HG02610 (cell line): ENCODE measurements at regions not wholly inside any gene's neighbourhood (a gene's known extent, or its start where the extent isn't known, plus 50 kb on each side); places are given as distances from the start of the nearest gene placed in this dataset.
"Not testable (repeated sequence)": the region's sequence is repeated elsewhere in the genome, so short reads cannot be mapped to it uniquely, and the experiment has no call there.

ENCODE experiments used
- ATAC-seq: cut with Tn5 transposase; IDR thresholded peaks from one replicate; pipeline ENCODE4 v1.9.1; 2021; ENCODE audit warnings: mild to moderate bottlenecking, moderate library complexity; ENCODE audit not compliant: unreplicated experiment

DNA sequence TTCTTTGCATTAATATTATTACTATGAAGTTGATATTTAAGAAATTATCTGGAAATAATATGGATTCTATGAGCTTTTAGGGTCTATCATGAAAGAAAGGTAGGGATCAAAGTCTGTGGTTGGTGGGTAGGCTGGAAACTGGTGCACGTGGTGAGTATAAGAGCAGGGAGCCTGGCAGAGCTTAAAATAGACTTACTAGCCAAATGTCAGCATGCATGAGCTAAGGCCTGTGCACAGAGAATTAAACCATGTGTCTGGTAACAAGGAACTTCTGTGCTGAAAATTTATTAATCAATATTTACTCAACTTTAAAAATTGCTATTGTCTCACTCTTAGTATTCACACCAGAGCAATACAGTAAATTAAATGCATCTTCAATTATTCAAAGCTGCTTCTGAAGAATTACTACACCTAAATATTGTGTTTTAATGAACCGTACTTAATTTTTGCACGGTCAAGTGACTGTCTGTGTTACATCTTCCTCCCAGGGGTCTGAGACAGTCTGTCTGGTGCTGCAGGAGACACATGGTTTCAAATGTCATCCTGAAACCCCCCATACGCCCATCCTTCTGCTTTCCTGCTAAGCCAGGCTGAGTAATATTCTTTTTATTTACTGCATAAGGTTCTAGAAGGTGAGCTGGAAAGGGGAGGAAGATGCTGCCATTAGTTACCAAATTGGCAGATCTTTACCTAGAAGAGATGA, 161.0 kb upstream of the NLRP1 start:
- ATAC-seq = no peak

DNA sequence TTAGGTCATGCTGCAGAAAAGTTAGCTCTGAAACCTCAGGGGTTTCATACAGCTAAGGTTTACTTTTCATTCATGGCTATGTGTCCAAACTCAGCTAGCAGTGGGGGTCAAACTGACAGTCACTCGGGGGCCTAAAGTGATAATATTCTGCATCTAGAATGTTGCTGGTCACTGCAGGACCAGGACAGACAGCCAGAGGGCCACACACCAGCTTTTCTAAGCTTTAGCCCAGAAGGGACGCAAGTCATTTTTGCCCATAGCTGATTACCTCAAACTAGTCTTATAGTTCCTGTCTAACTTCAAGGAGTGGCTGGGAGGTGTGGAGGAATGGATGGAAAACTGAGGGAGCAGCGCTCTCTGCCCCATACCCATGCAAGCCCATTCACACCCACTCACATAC, 163.0 kb upstream of the NLRP1 start:
- ATAC-seq = no peak

- ATAC-seq = no peak
These were observed 163.7 kb upstream of the NLRP1 start for GRCh38 chr17:5747964-5748363.

- no peak for ATAC-seq
These were observed 169.1 kb upstream of the NLRP1 start for GRCh38 chr17:5753421-5753820.

GRCh38 chr17:5757314-5757907, 173.1 kb upstream of the NLRP1 start:
- ATAC-seq = no peak

GRCh38 chr17:5758651-5759050, 174.3 kb upstream of the NLRP1 start:
- no peak for ATAC-seq

GRCh38 chr17:5759501-5759925, 175.2 kb upstream of the NLRP1 start:
- no peak for ATAC-seq

DNA sequence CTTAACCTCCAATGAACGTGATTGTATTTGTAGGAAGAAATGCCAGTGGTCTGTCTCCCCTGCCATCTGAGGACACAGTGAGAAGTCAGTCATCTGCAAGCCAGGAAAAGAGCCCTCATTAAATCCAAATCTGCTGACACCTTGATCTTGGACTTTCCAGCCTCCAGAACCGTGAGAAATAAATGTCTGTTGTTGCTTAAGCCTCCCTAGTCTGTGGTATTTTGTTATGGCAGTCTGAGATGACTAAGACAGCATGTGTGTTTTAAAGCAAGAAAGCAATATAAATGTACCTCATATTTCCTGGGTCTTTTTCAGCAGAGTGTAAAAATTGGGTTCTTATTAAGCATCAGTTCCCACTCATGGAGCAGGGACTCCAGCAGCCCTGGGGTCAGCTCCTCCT, 177.9 kb upstream of the NLRP1 start:
- ATAC-seq = no peak

- no peak for ATAC-seq
These were observed 179.4 kb upstream of the NLRP1 start for GRCh38 chr17:5763595-5764306.

- no peak for ATAC-seq
These were observed 185.5 kb upstream of the NLRP1 start for GRCh38 chr17:5769593-5770354.

DNA sequence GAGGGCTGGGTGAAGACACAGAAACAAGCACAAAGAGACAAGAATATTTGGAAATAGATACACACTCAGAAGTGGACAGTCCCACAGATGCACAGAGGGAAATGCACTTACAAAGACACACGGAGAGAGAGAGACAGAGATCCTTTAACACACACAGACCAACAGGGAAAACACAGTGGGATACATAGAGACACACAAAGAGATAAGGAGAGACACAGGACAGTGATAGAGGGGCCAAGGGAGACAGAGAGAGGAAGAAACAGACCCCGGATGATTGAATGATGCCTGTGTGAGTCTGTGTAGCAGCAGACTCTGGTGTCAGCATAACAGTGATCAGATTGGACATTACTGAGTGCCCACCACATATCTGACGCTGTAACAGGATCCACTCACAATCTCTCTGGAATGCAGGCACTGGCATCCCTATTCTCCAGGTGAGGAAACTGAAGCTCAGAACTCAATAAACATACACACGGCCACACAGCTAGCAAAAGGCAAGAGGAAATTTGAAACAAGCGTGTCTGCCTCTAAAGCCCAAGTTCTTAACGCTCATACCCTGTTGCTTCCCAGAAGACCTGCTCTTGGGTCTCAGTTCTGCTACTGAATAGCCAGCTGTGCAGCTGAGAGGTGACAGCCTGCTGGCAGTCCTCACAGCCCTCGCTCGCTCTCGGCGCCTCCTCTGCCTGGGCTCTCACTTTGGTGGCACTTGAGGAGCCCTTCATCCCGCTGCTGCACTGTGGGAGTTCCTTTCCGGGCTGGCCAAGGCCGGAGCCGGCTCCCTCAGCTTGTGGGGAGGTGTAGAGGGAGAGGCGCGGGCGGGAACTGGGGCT, 186.3 kb upstream of the NLRP1 start:
- no peak for ATAC-seq

- not testable (repeated sequence) for ATAC-seq
These were observed 186.9 kb upstream of the NLRP1 start for GRCh38 chr17:5771271-5771577.

DNA sequence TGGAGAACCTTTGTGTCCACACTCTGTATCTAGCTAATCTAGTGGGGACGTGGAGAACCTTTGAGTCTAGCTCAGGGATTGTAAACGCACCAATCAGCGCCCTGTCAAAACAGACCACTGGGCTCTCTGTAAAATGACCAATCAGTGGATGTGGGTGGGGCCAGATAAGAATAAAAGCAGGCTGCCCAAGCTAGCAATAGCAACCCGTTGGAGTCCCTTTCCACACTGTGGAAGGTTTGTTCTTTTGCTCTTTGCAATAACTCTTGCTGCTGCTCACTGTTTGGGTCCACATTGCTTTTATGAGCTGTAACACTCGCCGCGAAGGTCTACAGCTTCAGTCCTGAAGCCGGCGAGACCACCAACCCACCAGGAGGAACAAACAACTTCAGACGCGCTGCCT, 187.7 kb upstream of the NLRP1 start:
- not testable (repeated sequence) for ATAC-seq

GRCh38 chr17:5772720-5773119, 188.4 kb upstream of the NLRP1 start:
- ATAC-seq = no peak

DNA sequence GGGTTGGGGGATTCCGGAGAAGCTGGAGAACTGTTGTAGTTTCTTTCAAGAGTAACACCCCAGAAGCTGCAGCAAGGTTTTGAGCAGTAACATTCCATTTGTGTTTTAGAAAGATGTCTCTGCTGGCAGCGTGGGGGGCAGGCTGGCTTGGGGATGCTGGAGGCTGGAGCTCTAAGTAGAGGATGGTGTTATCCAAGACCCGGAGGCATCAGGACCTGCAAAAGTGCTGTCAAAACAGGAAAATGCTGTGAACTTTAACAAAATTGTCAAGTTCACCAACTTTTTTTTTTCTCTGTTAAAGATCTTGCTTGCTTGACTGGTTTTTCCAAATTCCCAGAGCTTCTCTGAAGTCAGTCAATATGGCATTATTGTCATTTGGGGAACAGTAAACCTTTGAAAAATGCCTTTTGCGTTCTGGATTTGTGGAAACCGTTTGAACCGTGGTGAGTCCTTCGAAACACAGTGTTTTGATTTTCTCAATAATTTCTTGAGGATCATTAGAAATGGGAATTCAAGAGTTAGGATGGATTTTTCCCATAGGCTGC, 189.6 kb upstream of the NLRP1 start:
- ATAC-seq = no peak

GRCh38 chr17:5775098-5775497, 190.8 kb upstream of the NLRP1 start:
- no peak for ATAC-seq

DNA sequence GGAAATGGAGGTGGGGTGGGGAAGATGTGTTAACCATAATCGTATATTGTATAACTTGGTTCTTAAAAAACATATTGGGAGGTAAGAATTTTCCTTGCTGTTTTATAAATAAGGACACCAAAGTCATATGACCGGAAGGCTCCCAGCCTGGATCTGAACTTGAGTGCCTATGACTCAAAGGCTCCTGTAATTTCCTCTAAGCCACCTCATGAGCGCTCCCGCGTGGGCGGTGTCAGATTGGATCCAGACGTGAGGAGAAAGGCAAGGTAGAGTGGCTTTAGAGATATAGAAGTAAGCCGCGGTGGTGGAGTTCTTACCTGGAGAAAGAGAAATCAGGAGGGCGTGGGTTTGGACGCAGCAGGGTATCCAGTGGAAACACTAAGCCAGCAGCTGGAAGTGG, 196.2 kb upstream of the NLRP1 start:
- no peak for ATAC-seq

DNA sequence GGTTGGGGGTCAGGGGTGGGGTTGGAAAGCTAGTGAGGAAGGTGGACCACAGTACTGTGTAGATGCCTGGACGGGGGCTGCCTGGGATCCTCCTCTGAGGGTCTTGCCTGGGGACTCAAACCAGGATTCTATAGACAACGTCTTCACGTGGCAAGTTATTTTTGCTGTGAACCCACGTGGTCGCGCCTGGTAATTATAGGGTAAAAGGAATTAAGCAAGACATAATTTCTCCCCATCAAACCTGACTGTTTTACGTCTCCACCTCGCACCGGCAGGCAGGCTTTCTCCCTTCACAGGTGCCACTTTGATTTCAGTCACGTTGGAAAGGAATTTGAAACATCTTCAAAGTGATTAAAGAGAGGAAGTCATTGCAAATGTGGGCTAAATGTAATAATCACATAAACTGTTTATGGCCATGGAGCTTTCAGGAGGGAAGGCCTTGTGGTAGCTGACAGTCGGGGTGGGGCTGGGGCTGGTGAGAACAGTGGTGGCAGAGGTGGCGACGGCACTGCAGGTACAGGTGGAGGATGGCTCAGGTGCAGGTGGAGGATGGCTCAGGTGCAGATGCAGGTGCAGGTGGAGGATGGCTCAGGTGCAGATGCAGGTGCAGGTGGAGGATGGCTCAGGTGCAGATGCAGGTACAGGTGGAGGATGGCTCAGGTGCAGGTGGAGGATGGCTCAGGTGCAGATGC, 197.1 kb upstream of the NLRP1 start:
- no peak for ATAC-seq

- no peak for ATAC-seq
These were observed 199.0 kb upstream of the NLRP1 start for GRCh38 chr17:5783269-5783668.

DNA sequence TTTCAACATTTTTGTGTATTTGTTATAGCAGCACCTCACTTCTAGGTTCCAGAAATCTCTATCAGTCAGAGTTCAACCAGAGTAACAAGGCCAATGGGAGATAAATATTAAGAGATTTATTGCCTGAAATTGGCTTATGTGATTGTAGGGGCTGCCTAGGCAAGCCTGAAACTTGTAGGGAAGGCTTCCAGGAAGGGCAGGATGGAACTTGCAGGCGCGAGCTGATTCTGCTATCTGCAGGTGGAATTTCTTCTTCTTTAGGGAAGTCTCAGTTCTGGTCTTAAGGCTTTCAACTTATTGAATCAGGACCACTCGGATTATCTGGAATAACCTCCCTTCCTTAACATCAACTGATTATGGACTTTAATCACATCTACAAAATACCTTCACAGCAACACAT, 199.5 kb upstream of the NLRP1 start:
- ATAC-seq = no peak
